Fibroblast of villous mesenchyme (primary cell): ENCODE measurements at regions not wholly inside any gene's neighbourhood (a gene's known extent, or its start where the extent isn't known, plus 50 kb on each side); places are given as distances from the start of the nearest gene placed in this dataset.

Source experiments
- DNase-seq: peaks from one replicate; pipeline ENCODE4 v3.0.0-alpha.2; 2010; ENCODE audit warnings: low read depth
- H3K4me3 ChIP-seq: 2 replicates; pipeline ENCODE4 v1.5.1; 2011; ENCODE audit warnings: low read depth, mild to moderate bottlenecking, low read length
- TF ChIP-seq, protein P1 (sequence below): IDR thresholded peaks from 2 replicates; pipeline ENCODE4 v1.5.1; 2012; ENCODE audit warnings: low read depth, mild to moderate bottlenecking, low read length; ENCODE audit not compliant: insufficient read depth

- DNase-seq = peak; percentile 48
- TF ChIP-seq, protein P1, sequence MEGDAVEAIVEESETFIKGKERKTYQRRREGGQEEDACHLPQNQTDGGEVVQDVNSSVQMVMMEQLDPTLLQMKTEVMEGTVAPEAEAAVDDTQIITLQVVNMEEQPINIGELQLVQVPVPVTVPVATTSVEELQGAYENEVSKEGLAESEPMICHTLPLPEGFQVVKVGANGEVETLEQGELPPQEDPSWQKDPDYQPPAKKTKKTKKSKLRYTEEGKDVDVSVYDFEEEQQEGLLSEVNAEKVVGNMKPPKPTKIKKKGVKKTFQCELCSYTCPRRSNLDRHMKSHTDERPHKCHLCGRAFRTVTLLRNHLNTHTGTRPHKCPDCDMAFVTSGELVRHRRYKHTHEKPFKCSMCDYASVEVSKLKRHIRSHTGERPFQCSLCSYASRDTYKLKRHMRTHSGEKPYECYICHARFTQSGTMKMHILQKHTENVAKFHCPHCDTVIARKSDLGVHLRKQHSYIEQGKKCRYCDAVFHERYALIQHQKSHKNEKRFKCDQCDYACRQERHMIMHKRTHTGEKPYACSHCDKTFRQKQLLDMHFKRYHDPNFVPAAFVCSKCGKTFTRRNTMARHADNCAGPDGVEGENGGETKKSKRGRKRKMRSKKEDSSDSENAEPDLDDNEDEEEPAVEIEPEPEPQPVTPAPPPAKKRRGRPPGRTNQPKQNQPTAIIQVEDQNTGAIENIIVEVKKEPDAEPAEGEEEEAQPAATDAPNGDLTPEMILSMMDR = no peak
- peak overlapping the region; percentile 90 for H3K4me3 ChIP-seq
Measured at GRCh38 chr18:34976899-34977837, 64.0 kb upstream of the MAPRE2 start.

- peak overlapping the region; percentile 90 for H3K4me3 ChIP-seq
- TF ChIP-seq, protein P1 = no peak
- no peak for DNase-seq
Measured at GRCh38 chr18:34977838-34978532, 63.2 kb upstream of the MAPRE2 start.

DNA sequence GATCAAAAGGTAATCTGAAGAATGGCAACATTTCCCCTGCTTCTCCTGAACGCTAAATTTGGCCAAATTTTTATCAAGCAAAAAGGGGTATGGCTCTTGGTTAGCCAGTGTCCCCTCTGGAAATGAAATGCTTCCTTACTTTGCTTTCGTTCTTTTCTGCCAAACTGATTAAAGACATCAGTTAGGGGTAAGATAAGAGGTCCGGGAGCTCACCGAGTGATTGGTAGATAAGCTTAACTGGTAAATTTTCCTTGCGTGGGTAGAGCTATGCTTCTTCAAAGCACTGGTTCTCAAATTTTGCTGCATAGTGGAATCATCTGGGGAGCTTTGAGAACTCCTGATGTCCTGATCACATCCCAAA lies 62.7 kb upstream of the MAPRE2 start:
- H3K4me3 ChIP-seq = peak overlapping the region; percentile 90
- no peak for DNase-seq
- TF ChIP-seq, protein P1 = no peak

- peak overlapping the region; percentile 90 for H3K4me3 ChIP-seq
- peak; percentile 96 for DNase-seq
- TF ChIP-seq, protein P1 = no peak
Measured at GRCh38 chr18:34978953-34979608, 62.1 kb upstream of the MAPRE2 start.

GRCh38 chr18:34981487-34981886 lies 59.7 kb upstream of the MAPRE2 start:
- TF ChIP-seq, protein P1 = no peak
- H3K4me3 ChIP-seq = no peak overlapping the region
- no peak for DNase-seq

- no peak for DNase-seq
- TF ChIP-seq, protein P1 = no peak
- H3K4me3 ChIP-seq = no peak overlapping the region
Measured at GRCh38 chr18:34985963-34986362, 55.2 kb upstream of the MAPRE2 start.
